Keratinocyte (primary cell): ENCODE measurements at regions not wholly inside any gene's neighbourhood (a gene's known extent, or its start where the extent isn't known, plus 50 kb on each side); places are given as distances from the start of the nearest gene placed in this dataset.

Source experiments
- DNase-seq: peaks from one replicate; pipeline ENCODE4 v3.0.0-alpha.2; 2011; ENCODE audit warnings: low read depth, missing footprints, low spot score
- FAIRE-seq: peaks from 2 replicates; lab custom pipeline; 2011; peaks lifted over from hg19 to GRCh38; lab: Jason Lieb, UNC
- H2AFZ ChIP-seq: 2 replicates; pipeline ENCODE4 v1.6.0; 2012; ENCODE audit warnings: low read length, control low read depth, inconsistent platforms; ENCODE audit not compliant: control insufficient read depth
- H3K27ac ChIP-seq: 2 replicates; pipeline ENCODE4 v1.5.1; 2011; ENCODE audit warnings: low read length; ENCODE audit not compliant: control insufficient read depth, insufficient read depth
- H3K27me3 ChIP-seq: 3 replicates; pipeline ENCODE4 v1.6.0; 2011; ENCODE audit warnings: low read length; ENCODE audit not compliant: control insufficient read depth, insufficient read depth; ENCODE audit errors: extremely low read depth
- H3K36me3 ChIP-seq, 2 experiments: 2 replicates in 1 of 2; 3 replicates in 1 of 2; pipeline ENCODE4 v1.5.1; 2011; ENCODE audit warnings: low read length in 2 of 2, mild to moderate bottlenecking in 1 of 2; ENCODE audit not compliant: control insufficient read depth in 2 of 2, insufficient read depth in 2 of 2; ENCODE audit errors: extremely low read depth in 1 of 2
- H3K4me1 ChIP-seq: 3 replicates; pipeline ENCODE4 v1.5.1; 2011; ENCODE audit warnings: low read length; ENCODE audit not compliant: control insufficient read depth, insufficient read depth; ENCODE audit errors: extremely low read depth
- H3K4me2 ChIP-seq: 3 replicates; pipeline ENCODE4 v1.6.0; 2011; ENCODE audit warnings: low read depth, low read length; ENCODE audit not compliant: control insufficient read depth, insufficient read depth; ENCODE audit errors: extremely low read depth
- H3K4me3 ChIP-seq, 3 experiments: fragments of 200-600 bp in 1 of 3; sonication (generic) in 1 of 3; 2 replicates in 2 of 3; 3 replicates in 1 of 3; pipeline ENCODE4 v1.5.1; 2011 to 2016; ENCODE audit warnings: low read length in 3 of 3, mild to moderate bottlenecking in 3 of 3, control low read depth in 2 of 3, inconsistent platforms in 1 of 3, low read depth in 1 of 3, mixed read lengths in 1 of 3, mixed run types in 1 of 3, moderate library complexity in 1 of 3; ENCODE audit not compliant: control insufficient read depth in 2 of 3, insufficient read depth in 2 of 3; ENCODE audit errors: extremely low read depth in 1 of 3
- H3K79me2 ChIP-seq: 2 replicates; pipeline ENCODE4 v1.6.0; 2012; ENCODE audit warnings: low read length; ENCODE audit not compliant: control insufficient read depth, insufficient read depth
- H3K9ac ChIP-seq: 3 replicates; pipeline ENCODE4 v1.6.0; 2011; ENCODE audit warnings: low read length; ENCODE audit not compliant: control insufficient read depth, insufficient read depth; ENCODE audit errors: extremely low read depth
- H3K9me1 ChIP-seq: 3 replicates; pipeline ENCODE4 v1.6.0; 2011; ENCODE audit warnings: low read length; ENCODE audit not compliant: control insufficient read depth, insufficient read depth; ENCODE audit errors: extremely low read depth
- H3K9me3 ChIP-seq: 2 replicates; pipeline ENCODE4 v1.5.1; 2012; ENCODE audit warnings: low read depth, low read length; ENCODE audit not compliant: control insufficient read depth
- H4K20me1 ChIP-seq: 3 replicates; pipeline ENCODE4 v1.6.0; 2011; ENCODE audit warnings: low read length; ENCODE audit not compliant: control insufficient read depth, insufficient read depth; ENCODE audit errors: extremely low read depth
- EZH2 ChIP-seq: IDR thresholded peaks from one replicate; pipeline ENCODE4 v1.6.1; 2012; ENCODE audit warnings: inconsistent platforms, mild to moderate bottlenecking, low read length, moderate library complexity
- dilution Hi-C: fragments of 300-500 bp; cut with MboI; formaldehyde crosslinking; loops from one replicate; pipeline ENCODE4 v1.7.0; 2020; ENCODE audit warnings: low sequenced_read_pairs; ENCODE audit not compliant: extremely low pct_ligation_motif_present
- TF ChIP-seq, protein P1 (sequence below), 3 experiments: IDR thresholded peaks in 1 of 3; conservative IDR thresholded peaks in 1 of 3; optimal IDR thresholded peaks in 1 of 3; 2 replicates in 2 of 3; 3 replicates in 1 of 3; pipeline versions ENCODE3 to v1.5.1; 2011; ENCODE audit warnings: low read length in 3 of 3, mild to moderate bottlenecking in 3 of 3, moderate library complexity in 2 of 3, control low read depth in 1 of 3, inconsistent platforms in 1 of 3; ENCODE audit not compliant: insufficient read depth in 2 of 3; ENCODE audit errors: extremely low read depth in 1 of 3

DNA sequence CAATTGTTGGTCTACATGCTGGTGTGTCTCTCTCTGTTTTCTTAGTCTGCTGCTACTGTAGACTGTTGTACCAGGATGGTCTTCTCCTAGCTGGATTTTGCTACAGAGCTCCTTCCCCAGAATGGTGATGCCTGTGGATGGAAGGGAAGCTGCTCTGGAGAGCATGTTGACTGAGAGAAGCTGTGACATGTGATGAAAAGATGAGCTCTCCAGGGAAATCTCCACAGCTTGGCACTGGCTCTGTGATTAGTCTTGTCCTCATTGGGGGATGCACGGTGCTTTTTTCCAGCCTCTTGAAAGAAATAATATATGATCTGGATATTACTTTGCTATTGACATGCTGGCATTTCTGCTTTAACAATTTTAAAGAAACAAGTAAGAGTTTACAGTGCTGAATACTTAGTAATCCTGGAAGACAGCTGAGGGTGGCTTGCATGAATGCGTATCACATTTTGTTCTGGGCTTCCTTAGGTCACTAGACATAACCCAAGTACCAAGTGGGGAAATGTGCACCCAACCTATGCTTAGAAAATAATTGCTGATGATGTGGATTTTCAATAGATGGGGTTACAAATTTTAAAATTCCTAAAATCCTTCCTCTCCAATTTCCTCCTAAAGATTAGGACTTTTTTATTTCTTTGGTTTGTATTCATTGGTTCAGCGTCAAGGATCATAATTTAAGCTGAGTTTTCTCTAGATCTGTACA lies 849.7 kb downstream of the KCNMA1 start:
- no peak overlapping the region for H2AFZ ChIP-seq
- no peaks in the 10 kb centered on the region for H3K4me1 ChIP-seq
- no peak overlapping the region for H3K4me2 ChIP-seq
- DNase-seq (no peak), FAIRE-seq (no peak)
- H4K20me1 ChIP-seq: no peaks in the 10 kb centered on the region
- H3K36me3 ChIP-seq: no peaks in the 10 kb centered on the region
- no peak overlapping the region for H3K9ac ChIP-seq
- no peak overlapping the region for H3K27ac ChIP-seq
- no peaks in the 10 kb centered on the region for H3K9me1 ChIP-seq
- H3K79me2 ChIP-seq: no peaks in the 10 kb centered on the region
- H3K27me3 ChIP-seq: no peaks in the 10 kb centered on the region
- no peak overlapping the region for H3K4me3 ChIP-seq
- TF ChIP-seq, protein P1, sequence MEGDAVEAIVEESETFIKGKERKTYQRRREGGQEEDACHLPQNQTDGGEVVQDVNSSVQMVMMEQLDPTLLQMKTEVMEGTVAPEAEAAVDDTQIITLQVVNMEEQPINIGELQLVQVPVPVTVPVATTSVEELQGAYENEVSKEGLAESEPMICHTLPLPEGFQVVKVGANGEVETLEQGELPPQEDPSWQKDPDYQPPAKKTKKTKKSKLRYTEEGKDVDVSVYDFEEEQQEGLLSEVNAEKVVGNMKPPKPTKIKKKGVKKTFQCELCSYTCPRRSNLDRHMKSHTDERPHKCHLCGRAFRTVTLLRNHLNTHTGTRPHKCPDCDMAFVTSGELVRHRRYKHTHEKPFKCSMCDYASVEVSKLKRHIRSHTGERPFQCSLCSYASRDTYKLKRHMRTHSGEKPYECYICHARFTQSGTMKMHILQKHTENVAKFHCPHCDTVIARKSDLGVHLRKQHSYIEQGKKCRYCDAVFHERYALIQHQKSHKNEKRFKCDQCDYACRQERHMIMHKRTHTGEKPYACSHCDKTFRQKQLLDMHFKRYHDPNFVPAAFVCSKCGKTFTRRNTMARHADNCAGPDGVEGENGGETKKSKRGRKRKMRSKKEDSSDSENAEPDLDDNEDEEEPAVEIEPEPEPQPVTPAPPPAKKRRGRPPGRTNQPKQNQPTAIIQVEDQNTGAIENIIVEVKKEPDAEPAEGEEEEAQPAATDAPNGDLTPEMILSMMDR (optimal IDR thresholded peaks at IDR 0.05 in 1 of 3, IDR thresholded peaks at IDR 0.05 in 1 of 3, conservative IDR thresholded peaks at IDR 0.05 in 1 of 3; ENCODE audit: extremely low read depth in 1 of 3, insufficient read depth in 2 of 3, low read length in 3 of 3): no peak
- no peak for TF ChIP-seq EZH2
- no peaks in the 10 kb centered on the region for H3K9me3 ChIP-seq
- dilution Hi-C loops: no loop called here

DNA sequence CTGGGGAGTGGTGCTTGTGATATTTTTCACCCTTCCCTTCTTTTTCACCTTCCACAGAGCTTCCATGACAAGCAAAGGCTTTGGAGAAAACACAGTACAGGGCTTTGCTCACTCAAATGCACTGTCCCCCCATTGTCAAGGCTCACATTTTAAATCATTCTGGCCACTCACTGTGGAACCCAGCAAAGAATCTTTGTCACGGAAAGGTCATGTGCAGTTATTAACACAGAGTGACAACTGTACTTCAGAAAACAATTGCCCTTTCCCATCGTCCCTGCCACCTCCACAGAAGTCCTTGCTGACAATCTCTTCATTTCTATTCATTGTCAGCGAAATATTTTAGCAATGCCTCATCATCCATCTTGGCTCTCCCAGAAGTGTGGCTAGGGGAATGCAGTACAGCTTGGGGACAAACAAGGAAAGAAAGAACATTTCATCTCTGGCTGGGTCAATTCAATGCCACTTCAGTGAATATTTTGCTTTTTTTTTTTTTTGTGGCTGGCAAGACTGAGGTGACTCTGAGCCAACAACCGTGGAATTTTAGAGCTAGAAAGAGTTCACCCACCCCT lies 851.0 kb downstream of the KCNMA1 start:
- Histone ChIP-seq H3K27me3 (no peaks in the 10 kb centered on the region), H3K79me2 (no peaks in the 10 kb centered on the region), H4K20me1 (no peaks in the 10 kb centered on the region), H3K9me1 (no peaks in the 10 kb centered on the region), H3K27ac (no peak overlapping the region), H3K9ac (no peak overlapping the region), H3K4me3 (no peak overlapping the region), H3K4me1 (no peaks in the 10 kb centered on the region), H3K36me3 (no peaks in the 10 kb centered on the region), H3K4me2 (no peak overlapping the region), H3K9me3 (no peaks in the 10 kb centered on the region), H2AFZ (no peak overlapping the region)
- TF ChIP-seq, protein P1 (optimal IDR thresholded peaks at IDR 0.05 in 1 of 3, IDR thresholded peaks at IDR 0.05 in 1 of 3, conservative IDR thresholded peaks at IDR 0.05 in 1 of 3; ENCODE audit: extremely low read depth in 1 of 3, insufficient read depth in 2 of 3, low read length in 3 of 3): no peak
- TF ChIP-seq EZH2: no peak
- dilution Hi-C loops: no loop called here
- DNase-seq (no peak), FAIRE-seq (no peak)
